OCI-LY3 (cell line): ENCODE measurements at regions not wholly inside any gene's neighbourhood (a gene's known extent, or its start where the extent isn't known, plus 50 kb on each side); places are given as distances from the start of the nearest gene placed in this dataset.

Experiments
- CTCF ChIP-seq: fragments of 200-600, 300-600 bp; sonication (generic); IDR thresholded peaks from 2 replicates; pipeline ENCODE4 v1.5.1; 2014; ENCODE audit warnings: antibody characterized with exemption, low read length, low read depth
- EZH2phosphoT487 ChIP-seq: fragments of 200-600 bp; shearing (Covaris generic); IDR thresholded peaks from 2 replicates; pipeline ENCODE4 v1.6.1; 2018; ENCODE audit warnings: antibody characterized with exemption, mixed run types, low read depth

- TF ChIP-seq CTCF, result no peak
- TF ChIP-seq EZH2phosphoT487, result no peak
Observed at GRCh38 chr6:14664621-14665315, 547.2 kb downstream of the CD83 start.
